WTC11 (cell line): ENCODE measurements at regions not wholly inside any gene's neighbourhood (a gene's known extent, or its start where the extent isn't known, plus 50 kb on each side); places are given as distances from the start of the nearest gene placed in this dataset.

Experiments used
- ATF1 ChIP-seq: sonication (generic); formaldehyde crosslinking; IDR thresholded peaks from 2 replicates; pipeline ENCODE4 v1.8.1; 2023; ENCODE audit warnings: mild to moderate bottlenecking, moderate library complexity, missing genetic modification reagents
- CREB1 ChIP-seq: sonication (generic); formaldehyde crosslinking; IDR thresholded peaks from 2 replicates; pipeline ENCODE4 v1.8.0; 2023; ENCODE audit warnings: mild to moderate bottlenecking, missing genetic modification reagents
- CTCF ChIP-seq: fragments of 200-600 bp; IDR thresholded peaks from 2 replicates; pipeline ENCODE4 v1.8.0; 2022; ENCODE audit warnings: antibody characterized with exemption
- ELF4 ChIP-seq: sonication (generic); formaldehyde crosslinking; IDR thresholded peaks from 2 replicates; pipeline ENCODE4 v1.8.1; 2022; ENCODE audit warnings: low read depth, mild to moderate bottlenecking, moderate library complexity, missing genetic modification reagents
- NFE2L1 ChIP-seq: sonication (generic); formaldehyde crosslinking; IDR thresholded peaks from 2 replicates; pipeline ENCODE4 v1.8.1; 2023; ENCODE audit warnings: missing genetic modification reagents

GRCh38 chr5:124876566-124876965, 130.1 kb upstream of the ZNF608 start:
- TF ChIP-seq CTCF (no peak), CREB1 (no peak), ATF1 (CRISPR knock-in tag) (no peak), NFE2L1 (CRISPR knock-in tag) (no peak), ELF4 (CRISPR knock-in tag) (no peak)
